HEK293T (cell line): ENCODE measurements at regions not wholly inside any gene's neighbourhood (a gene's known extent, or its start where the extent isn't known, plus 50 kb on each side); places are given as distances from the start of the nearest gene placed in this dataset.

Source experiments
- BHLHE40 ChIP-seq: fragments of 450-650 bp; IDR thresholded peaks from 2 replicates; pipeline ENCODE4 v1.6.1; 2016; ENCODE audit warnings: mild to moderate bottlenecking, moderate library complexity, borderline replicate concordance
- CTBP1 ChIP-seq: fragments of 450-650 bp; IDR thresholded peaks from 2 replicates; pipeline ENCODE4 v1.6.1; 2016; ENCODE audit warnings: borderline replicate concordance
- ELF4 ChIP-seq: fragments of 450-650 bp; IDR thresholded peaks from 2 replicates; pipeline ENCODE4 v1.6.1; 2017; ENCODE audit warnings: antibody characterized with exemption
- FOXA1 ChIP-seq: fragments of 450-650 bp; IDR thresholded peaks from 2 replicates; pipeline ENCODE4 v1.6.1; 2016; ENCODE audit warnings: mild to moderate bottlenecking
- FOXK2 ChIP-seq: fragments of 450-650 bp; IDR thresholded peaks from 2 replicates; pipeline ENCODE4 v1.6.1; 2016; ENCODE audit warnings: mild to moderate bottlenecking
- FOXM1 ChIP-seq: fragments of 450-650 bp; IDR thresholded peaks from 2 replicates; pipeline ENCODE4 v1.6.1; 2017; ENCODE audit warnings: mild to moderate bottlenecking, borderline replicate concordance
- HDGF ChIP-seq: fragments of 450-650 bp; IDR thresholded peaks from 2 replicates; pipeline ENCODE4 v1.6.1; 2017; ENCODE audit warnings: antibody characterized with exemption, borderline replicate concordance
- L3MBTL2 ChIP-seq: fragments of 450-650 bp; conservative IDR thresholded peaks from 2 replicates; pipeline ENCODE4 v1.6.1; 2016; ENCODE audit warnings: mild to moderate bottlenecking
- LEF1 ChIP-seq: fragments of 450-650 bp; IDR thresholded peaks from 2 replicates; pipeline ENCODE4 v1.6.1; 2017; ENCODE audit warnings: mild to moderate bottlenecking, borderline replicate concordance
- NFRKB ChIP-seq: fragments of 450-650 bp; IDR thresholded peaks from 2 replicates; pipeline ENCODE4 v1.6.1; 2016; ENCODE audit warnings: mild to moderate bottlenecking, moderate library complexity
- SP1 ChIP-seq: fragments of 450-650 bp; IDR thresholded peaks from 2 replicates; pipeline ENCODE4 v1.6.1; 2017
- SUZ12 ChIP-seq: fragments of 450-650 bp; IDR thresholded peaks from 2 replicates; pipeline ENCODE4 v1.6.1; 2016; ENCODE audit warnings: mild to moderate bottlenecking
- TARDBP ChIP-seq: fragments of 450-650 bp; IDR thresholded peaks from 2 replicates; pipeline ENCODE4 v1.6.1; 2016
- TF ChIP-seq, protein P1 (sequence below): fragments of 450-650 bp; IDR thresholded peaks from 2 replicates; pipeline ENCODE4 v1.6.1; 2016

DNA sequence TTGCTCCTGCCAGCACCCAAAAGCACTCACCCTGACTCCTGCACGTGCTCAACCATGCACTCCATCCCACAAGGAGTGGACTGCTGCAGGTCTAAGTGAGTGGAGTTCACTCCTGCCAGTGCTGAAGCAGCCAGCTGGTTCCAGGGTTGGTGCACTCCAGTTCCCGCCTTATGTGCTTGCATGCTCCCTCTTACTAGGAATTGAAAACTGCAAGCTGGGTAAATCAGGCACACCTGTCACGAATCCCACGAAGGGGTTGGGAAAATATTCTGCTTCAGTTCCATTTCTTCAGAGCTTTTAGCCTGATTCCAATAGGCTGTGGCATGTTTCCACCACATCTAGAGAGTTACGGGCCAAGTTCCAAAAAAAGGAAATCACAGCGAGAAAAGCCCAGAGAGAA is 1365.5 kb upstream of the CHAC2 start:
- TF ChIP-seq ELF4: no peak
- no peak for TF ChIP-seq NFRKB
- no peak for TF ChIP-seq HDGF
- TF ChIP-seq, protein P1, sequence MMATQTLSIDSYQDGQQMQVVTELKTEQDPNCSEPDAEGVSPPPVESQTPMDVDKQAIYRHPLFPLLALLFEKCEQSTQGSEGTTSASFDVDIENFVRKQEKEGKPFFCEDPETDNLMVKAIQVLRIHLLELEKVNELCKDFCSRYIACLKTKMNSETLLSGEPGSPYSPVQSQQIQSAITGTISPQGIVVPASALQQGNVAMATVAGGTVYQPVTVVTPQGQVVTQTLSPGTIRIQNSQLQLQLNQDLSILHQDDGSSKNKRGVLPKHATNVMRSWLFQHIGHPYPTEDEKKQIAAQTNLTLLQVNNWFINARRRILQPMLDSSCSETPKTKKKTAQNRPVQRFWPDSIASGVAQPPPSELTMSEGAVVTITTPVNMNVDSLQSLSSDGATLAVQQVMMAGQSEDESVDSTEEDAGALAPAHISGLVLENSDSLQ: no peak
- no peak for TF ChIP-seq BHLHE40
- no peak for TF ChIP-seq TARDBP
- no peak for TF ChIP-seq CTBP1
- no peak for TF ChIP-seq L3MBTL2
- TF ChIP-seq FOXA1: no peak
- TF ChIP-seq LEF1: no peak
- TF ChIP-seq FOXM1: no peak
- no peak for TF ChIP-seq SP1
- TF ChIP-seq SUZ12: no peak
- TF ChIP-seq FOXK2: no peak
